ENCODE measurements at regions not wholly inside any gene's neighbourhood (a gene's known extent, or its start where the extent isn't known, plus 50 kb on each side); places are given as distances from the start of the nearest gene placed in this dataset.

GRCh38 chr16:87132361-87133014 lies 184.7 kb downstream of the C16orf95 start:
- H3K4me2 ChIP-seq (ENCODE audit: low read length) = no peak overlapping the region
- H3K79me2 ChIP-seq = no peaks in the 10 kb centered on the region
- H3K36me3 ChIP-seq (ENCODE audit: control insufficient read depth, insufficient read depth, low read length) = no peaks in the 10 kb centered on the region
- H3K27ac ChIP-seq = no peak overlapping the region
- no peak overlapping the region for H3K4me3 ChIP-seq (ENCODE audit: low read depth, low read length)
- no peak for TF ChIP-seq CTCF (IDR thresholded peaks at IDR 0.05)
- H2AFZ ChIP-seq = no peak overlapping the region
- H3K4me1 ChIP-seq = no peaks in the 10 kb centered on the region
- H3K27me3 ChIP-seq (ENCODE audit: control insufficient read depth, insufficient read depth, low read length) = no peaks in the 10 kb centered on the region
- no peaks in the 10 kb centered on the region for H3K9me3 ChIP-seq (ENCODE audit: control insufficient read depth, low read length)
- H3K9ac ChIP-seq = no peak overlapping the region

GRCh38 chr16:87133112-87133850 lies 183.9 kb downstream of the C16orf95 start:
- no peak overlapping the region for H3K27ac ChIP-seq
- no peaks in the 10 kb centered on the region for H3K9me3 ChIP-seq (ENCODE audit: control insufficient read depth, low read length)
- TF ChIP-seq CTCF (IDR thresholded peaks at IDR 0.05) = no peak
- H3K79me2 ChIP-seq = no peaks in the 10 kb centered on the region
- H3K4me1 ChIP-seq = no peaks in the 10 kb centered on the region
- no peak overlapping the region for H3K4me2 ChIP-seq (ENCODE audit: low read length)
- H3K36me3 ChIP-seq (ENCODE audit: control insufficient read depth, insufficient read depth, low read length) = no peaks in the 10 kb centered on the region
- no peak overlapping the region for H2AFZ ChIP-seq
- no peaks in the 10 kb centered on the region for H3K27me3 ChIP-seq (ENCODE audit: control insufficient read depth, insufficient read depth, low read length)
- no peak overlapping the region for H3K4me3 ChIP-seq (ENCODE audit: low read depth, low read length)
- H3K9ac ChIP-seq = no peak overlapping the region

- TF ChIP-seq CTCF (IDR thresholded peaks at IDR 0.05) = no peak
Measured at GRCh38 chr16:87133966-87134627, 183.1 kb downstream of the C16orf95 start.

GRCh38 chr16:87134628-87134995 lies 182.6 kb downstream of the C16orf95 start:
- no peak overlapping the region for H3K4me2 ChIP-seq (ENCODE audit: low read length)
- TF ChIP-seq CTCF (IDR thresholded peaks at IDR 0.05) = no peak
- H3K27me3 ChIP-seq (ENCODE audit: control insufficient read depth, insufficient read depth, low read length) = no peaks in the 10 kb centered on the region
- H3K36me3 ChIP-seq (ENCODE audit: control insufficient read depth, insufficient read depth, low read length) = no peaks in the 10 kb centered on the region
- no peaks in the 10 kb centered on the region for H3K9me3 ChIP-seq (ENCODE audit: control insufficient read depth, low read length)
- H3K4me1 ChIP-seq = no peaks in the 10 kb centered on the region
- no peak overlapping the region for H3K27ac ChIP-seq
- H2AFZ ChIP-seq = no peak overlapping the region
- no peak overlapping the region for H3K9ac ChIP-seq
- H3K4me3 ChIP-seq (ENCODE audit: low read depth, low read length) = no peak overlapping the region
- H3K79me2 ChIP-seq = no peaks in the 10 kb centered on the region

More at GRCh38 chr16:87133966-87134627, 183.1 kb downstream of the C16orf95 start:
- H3K9ac ChIP-seq = no peak overlapping the region
- H3K27ac ChIP-seq = no peak overlapping the region
- H2AFZ ChIP-seq = no peak overlapping the region
- no peaks in the 10 kb centered on the region for H3K4me1 ChIP-seq
- no peaks in the 10 kb centered on the region for H3K79me2 ChIP-seq
- H3K36me3 ChIP-seq (ENCODE audit: control insufficient read depth, insufficient read depth, low read length) = no peaks in the 10 kb centered on the region
- H3K4me2 ChIP-seq (ENCODE audit: low read length) = no peak overlapping the region
- no peak overlapping the region for H3K4me3 ChIP-seq (ENCODE audit: low read depth, low read length)
- no peaks in the 10 kb centered on the region for H3K9me3 ChIP-seq (ENCODE audit: control insufficient read depth, low read length)
- no peaks in the 10 kb centered on the region for H3K27me3 ChIP-seq (ENCODE audit: control insufficient read depth, insufficient read depth, low read length)
